CD4-positive, alpha-beta T cell treated with Interleukin-12 subunit alpha and Interleukin-12 subunit beta, for 1 hour (primary cell): ENCODE measurements at regions not wholly inside any gene's neighbourhood (a gene's known extent, or its start where the extent isn't known, plus 50 kb on each side); places are given as distances from the start of the nearest gene placed in this dataset.

Source experiments
- DNase-seq: peaks from one replicate; pipeline ENCODE4 v3.0.0-alpha.2; 2020

GRCh38 chr18:57991552-57991951 lies 52.5 kb upstream of the NEDD4L start:
- no peak for DNase-seq

GRCh38 chr18:57989536-57989935 lies 54.5 kb upstream of the NEDD4L start:
- no peak for DNase-seq

- no peak for DNase-seq
Measured at GRCh38 chr18:57984490-57985115, 59.4 kb upstream of the NEDD4L start.

- DNase-seq = no peak
Measured at GRCh38 chr18:57983965-57984364, 60.1 kb upstream of the NEDD4L start.

GRCh38 chr18:57983472-57983871 lies 60.6 kb upstream of the NEDD4L start:
- DNase-seq = no peak

- DNase-seq = no peak
Measured at GRCh38 chr18:57982372-57983021, 61.5 kb upstream of the NEDD4L start.

GRCh38 chr18:57981308-57982028 lies 62.6 kb upstream of the NEDD4L start:
- no peak for DNase-seq

GRCh38 chr18:57980573-57981307 lies 63.3 kb upstream of the NEDD4L start:
- DNase-seq = no peak

GRCh38 chr18:57976230-57976773 lies 67.7 kb upstream of the NEDD4L start:
- DNase-seq = no peak

- DNase-seq = no peak
Measured at GRCh38 chr18:57975805-57976204, 68.2 kb upstream of the NEDD4L start.

- DNase-seq = no peak
Measured at GRCh38 chr18:57974585-57975265, 69.3 kb upstream of the NEDD4L start.

GRCh38 chr18:57973889-57974288 lies 70.1 kb upstream of the NEDD4L start:
- DNase-seq = no peak

GRCh38 chr18:57970356-57971095 lies 73.5 kb upstream of the NEDD4L start:
- no peak for DNase-seq

- no peak for DNase-seq
Measured at GRCh38 chr18:57969824-57970223, 74.2 kb upstream of the NEDD4L start.

- DNase-seq = no peak
Measured at GRCh38 chr18:57965246-57965645, 78.8 kb upstream of the NEDD4L start.

GRCh38 chr18:57961876-57962505 lies 82.0 kb upstream of the NEDD4L start:
- no peak for DNase-seq

GRCh38 chr18:57961411-57961810 lies 82.6 kb upstream of the NEDD4L start:
- DNase-seq = no peak

- DNase-seq = no peak
Measured at GRCh38 chr18:57959278-57959677, 84.7 kb upstream of the NEDD4L start.

GRCh38 chr18:57957210-57957609 lies 86.8 kb upstream of the NEDD4L start:
- DNase-seq = no peak

GRCh38 chr18:57956491-57956890 lies 87.5 kb upstream of the NEDD4L start:
- DNase-seq = no peak

- no peak for DNase-seq
Measured at GRCh38 chr18:57954935-57955334, 89.1 kb upstream of the NEDD4L start.
